ENCODE measurements at regions not wholly inside any gene's neighbourhood (a gene's known extent, or its start where the extent isn't known, plus 50 kb on each side); places are given as distances from the start of the nearest gene placed in this dataset.

DNA sequence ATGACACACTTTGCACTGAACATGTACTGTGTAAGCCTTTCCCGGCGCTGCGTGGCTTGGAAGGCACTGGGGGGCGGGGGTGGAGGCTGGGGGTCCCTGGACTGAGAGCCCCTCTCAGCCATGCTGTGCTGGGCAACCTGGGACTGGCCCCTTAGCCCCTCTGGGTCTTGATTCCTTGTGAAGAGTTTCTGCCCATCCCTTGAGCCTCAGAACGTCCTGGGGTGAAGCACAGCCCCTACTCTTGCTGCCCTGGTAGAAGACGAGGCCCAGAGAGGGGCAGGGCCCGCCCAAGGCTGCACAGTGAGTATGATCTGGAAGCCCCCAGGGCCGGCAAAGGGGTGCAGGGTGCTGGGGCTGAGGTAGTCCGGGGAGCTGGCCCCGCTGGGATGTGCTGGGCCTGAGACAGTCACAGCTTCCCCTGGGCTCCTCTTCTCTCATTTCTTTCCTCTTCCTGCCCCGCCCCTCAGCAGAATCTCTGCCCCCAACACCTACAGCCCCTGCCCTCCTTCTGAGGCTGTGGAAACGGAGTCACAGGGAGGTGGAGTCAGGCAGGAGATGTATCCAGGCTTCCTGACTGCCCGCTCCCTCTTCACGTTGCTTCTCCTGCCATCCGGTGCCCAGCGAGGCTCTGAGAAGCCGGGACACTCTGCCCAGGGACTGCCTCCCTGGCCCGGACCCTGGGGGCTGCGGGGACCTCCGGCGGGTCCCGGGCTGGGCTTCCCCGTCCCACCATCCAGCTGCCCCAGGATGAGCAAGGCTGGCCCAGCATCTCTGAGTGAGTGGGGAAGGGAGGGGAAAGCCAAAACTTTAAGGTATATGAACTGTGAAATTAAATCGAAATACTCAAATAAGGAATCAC lies 60.5 kb downstream of the UNCX start:
- TF ChIP-seq POLR2AphosphoS5 (IDR thresholded peaks at IDR 0.05; ENCODE audit: low read depth, low read length) (no peak), FOXP2 (optimal IDR thresholded peaks at IDR 0.05; ENCODE audit: borderline replicate concordance, extremely low read depth, extremely low read length, insufficient read depth) (no peak), SIN3A (IDR thresholded peaks at IDR 0.05; ENCODE audit: borderline replicate concordance, insufficient read depth, low read length) (no peak), TAF1 (IDR thresholded peaks at IDR 0.05; ENCODE audit: borderline replicate concordance, insufficient read depth, low read length) (no peak)
- TF ChIP-seq, protein P1, sequence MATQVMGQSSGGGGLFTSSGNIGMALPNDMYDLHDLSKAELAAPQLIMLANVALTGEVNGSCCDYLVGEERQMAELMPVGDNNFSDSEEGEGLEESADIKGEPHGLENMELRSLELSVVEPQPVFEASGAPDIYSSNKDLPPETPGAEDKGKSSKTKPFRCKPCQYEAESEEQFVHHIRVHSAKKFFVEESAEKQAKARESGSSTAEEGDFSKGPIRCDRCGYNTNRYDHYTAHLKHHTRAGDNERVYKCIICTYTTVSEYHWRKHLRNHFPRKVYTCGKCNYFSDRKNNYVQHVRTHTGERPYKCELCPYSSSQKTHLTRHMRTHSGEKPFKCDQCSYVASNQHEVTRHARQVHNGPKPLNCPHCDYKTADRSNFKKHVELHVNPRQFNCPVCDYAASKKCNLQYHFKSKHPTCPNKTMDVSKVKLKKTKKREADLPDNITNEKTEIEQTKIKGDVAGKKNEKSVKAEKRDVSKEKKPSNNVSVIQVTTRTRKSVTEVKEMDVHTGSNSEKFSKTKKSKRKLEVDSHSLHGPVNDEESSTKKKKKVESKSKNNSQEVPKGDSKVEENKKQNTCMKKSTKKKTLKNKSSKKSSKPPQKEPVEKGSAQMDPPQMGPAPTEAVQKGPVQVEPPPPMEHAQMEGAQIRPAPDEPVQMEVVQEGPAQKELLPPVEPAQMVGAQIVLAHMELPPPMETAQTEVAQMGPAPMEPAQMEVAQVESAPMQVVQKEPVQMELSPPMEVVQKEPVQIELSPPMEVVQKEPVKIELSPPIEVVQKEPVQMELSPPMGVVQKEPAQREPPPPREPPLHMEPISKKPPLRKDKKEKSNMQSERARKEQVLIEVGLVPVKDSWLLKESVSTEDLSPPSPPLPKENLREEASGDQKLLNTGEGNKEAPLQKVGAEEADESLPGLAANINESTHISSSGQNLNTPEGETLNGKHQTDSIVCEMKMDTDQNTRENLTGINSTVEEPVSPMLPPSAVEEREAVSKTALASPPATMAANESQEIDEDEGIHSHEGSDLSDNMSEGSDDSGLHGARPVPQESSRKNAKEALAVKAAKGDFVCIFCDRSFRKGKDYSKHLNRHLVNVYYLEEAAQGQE (IDR thresholded peaks at IDR 0.05; ENCODE audit: insufficient read depth in 1 of 2, low read depth in 2 of 2, low read length in 2 of 2) = no peak

DNA sequence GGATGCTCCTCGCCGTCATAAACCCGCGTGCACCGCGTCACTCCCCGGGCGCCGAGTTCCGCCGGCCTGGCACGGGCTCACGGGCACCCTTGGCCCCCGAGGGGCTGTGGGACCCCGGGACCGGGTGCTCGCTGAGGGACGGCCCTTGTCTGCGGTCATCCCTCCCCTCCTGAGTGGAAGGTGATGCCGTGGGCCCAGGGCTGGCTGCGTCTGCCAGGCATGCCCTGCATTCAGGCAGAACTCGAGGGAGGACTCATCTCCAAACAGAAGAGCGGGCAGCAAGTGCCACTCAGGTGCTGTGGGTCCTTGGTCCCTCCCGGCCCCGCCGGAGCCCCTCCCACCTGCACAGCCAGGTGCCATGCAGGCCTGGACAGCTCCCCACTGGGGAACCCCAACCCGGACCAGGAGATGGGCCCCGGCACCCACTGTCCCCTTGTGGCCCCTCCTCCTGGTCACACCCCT lies 61.3 kb downstream of the UNCX start:
- TF ChIP-seq FOXP2 (optimal IDR thresholded peaks at IDR 0.05; ENCODE audit: borderline replicate concordance, extremely low read depth, extremely low read length, insufficient read depth) = no peak
- no peak for TF ChIP-seq SIN3A (IDR thresholded peaks at IDR 0.05; ENCODE audit: borderline replicate concordance, insufficient read depth, low read length)
- TF ChIP-seq TAF1 (IDR thresholded peaks at IDR 0.05; ENCODE audit: borderline replicate concordance, insufficient read depth, low read length) = no peak
- TF ChIP-seq POLR2AphosphoS5 (IDR thresholded peaks at IDR 0.05; ENCODE audit: low read depth, low read length) = no peak
- TF ChIP-seq, protein P1 (IDR thresholded peaks at IDR 0.05; ENCODE audit: insufficient read depth in 1 of 2, low read depth in 2 of 2, low read length in 2 of 2) = no peak

DNA sequence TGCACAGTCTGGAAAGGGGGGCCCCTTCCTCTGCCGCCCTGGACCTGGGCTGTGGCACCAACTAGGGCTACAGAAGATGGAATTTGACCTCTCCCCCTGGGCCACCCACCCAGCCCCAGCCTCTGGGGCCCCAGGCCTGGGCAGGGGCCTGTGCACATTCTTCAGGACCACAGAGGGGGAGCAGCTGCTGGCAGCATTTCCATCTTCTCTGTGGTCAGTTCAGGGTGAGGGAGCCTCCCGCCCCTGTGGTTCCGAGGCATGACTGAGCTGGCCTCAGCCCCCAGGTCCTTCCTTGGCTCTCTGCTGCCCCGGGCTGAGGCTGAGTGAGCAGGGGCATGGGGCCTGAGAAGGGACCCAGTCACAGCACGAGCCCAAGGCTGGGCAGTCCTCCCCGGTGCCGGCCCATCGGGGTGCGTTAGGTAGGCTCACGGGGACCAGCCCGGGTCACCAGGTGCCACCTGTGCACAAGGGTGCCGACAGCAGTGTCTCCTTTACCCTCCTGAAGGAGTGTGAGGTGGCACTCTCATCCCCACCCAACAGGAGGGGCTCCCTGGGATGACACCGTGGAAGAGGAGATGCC lies 63.2 kb downstream of the UNCX start:
- TF ChIP-seq SIN3A (IDR thresholded peaks at IDR 0.05; ENCODE audit: borderline replicate concordance, insufficient read depth, low read length) (no peak), POLR2AphosphoS5 (IDR thresholded peaks at IDR 0.05; ENCODE audit: low read depth, low read length) (no peak), TAF1 (IDR thresholded peaks at IDR 0.05; ENCODE audit: borderline replicate concordance, insufficient read depth, low read length) (no peak), FOXP2 (optimal IDR thresholded peaks at IDR 0.05; ENCODE audit: borderline replicate concordance, extremely low read depth, extremely low read length, insufficient read depth) (no peak)
- TF ChIP-seq, protein P1 (IDR thresholded peaks at IDR 0.05; ENCODE audit: insufficient read depth in 1 of 2, low read depth in 2 of 2, low read length in 2 of 2) = no peak

DNA sequence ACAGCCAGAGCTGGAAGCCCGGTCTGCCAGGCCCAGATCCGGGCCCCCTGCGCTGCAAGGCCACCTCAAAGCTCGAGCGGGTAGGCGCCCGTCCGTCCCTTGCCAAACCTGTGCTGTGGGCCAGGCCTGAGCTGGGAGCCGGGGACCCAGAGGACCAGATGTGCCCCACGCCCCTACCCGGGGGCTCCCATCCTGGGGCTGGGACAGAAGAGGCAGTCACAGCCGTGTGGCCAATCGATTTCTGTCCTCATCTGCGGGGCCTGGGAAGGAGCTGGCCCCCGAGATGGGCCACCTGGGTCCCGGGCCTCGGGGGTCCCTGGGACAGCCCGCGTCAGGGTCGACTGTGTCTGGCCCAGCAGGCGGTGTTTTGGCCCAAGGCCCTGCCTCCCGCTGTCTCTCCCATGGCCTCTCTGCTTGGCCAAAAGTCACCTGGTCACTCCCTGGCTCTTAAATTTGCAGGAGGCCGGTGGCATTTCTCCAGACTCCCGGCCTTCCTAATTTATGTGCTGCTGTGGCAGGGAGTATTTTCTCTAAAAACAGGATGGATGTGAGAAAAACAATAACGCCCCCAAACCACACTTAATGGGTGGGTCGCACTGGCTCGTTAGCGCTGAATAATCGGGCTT lies 63.8 kb downstream of the UNCX start:
- TF ChIP-seq, protein P1 (IDR thresholded peaks at IDR 0.05; ENCODE audit: insufficient read depth in 1 of 2, low read depth in 2 of 2, low read length in 2 of 2) = no peak
- no peak for TF ChIP-seq SIN3A (IDR thresholded peaks at IDR 0.05; ENCODE audit: borderline replicate concordance, insufficient read depth, low read length)
- no peak for TF ChIP-seq FOXP2 (optimal IDR thresholded peaks at IDR 0.05; ENCODE audit: borderline replicate concordance, extremely low read depth, extremely low read length, insufficient read depth)
- no peak for TF ChIP-seq TAF1 (IDR thresholded peaks at IDR 0.05; ENCODE audit: borderline replicate concordance, insufficient read depth, low read length)
- TF ChIP-seq POLR2AphosphoS5 (IDR thresholded peaks at IDR 0.05; ENCODE audit: low read depth, low read length) = no peak
